Muscle layer of duodenum (tissue), 2 donors: ENCODE measurements at regions not wholly inside any gene's neighbourhood (a gene's known extent, or its start where the extent isn't known, plus 50 kb on each side); places are given as distances from the start of the nearest gene placed in this dataset.

Source experiments
- H3K27ac ChIP-seq: one replicate; pipeline ENCODE4 v1.7.0; 2013; ENCODE audit warnings: mild to moderate bottlenecking, low read length
- H3K27me3 ChIP-seq: one replicate; pipeline ENCODE4 v1.7.0; 2013; ENCODE audit warnings: low read depth, mild to moderate bottlenecking, control low read depth, low read length
- H3K36me3 ChIP-seq, 2 donors: one replicate each; pipeline ENCODE4 v1.7.0; 2013; ENCODE audit warnings: low read length in 2 of 2, control low read depth in 1 of 2, mild to moderate bottlenecking in 1 of 2; ENCODE audit not compliant: insufficient read depth in 2 of 2, control insufficient read depth in 1 of 2
- H3K4me1 ChIP-seq, 2 donors: one replicate each; pipeline ENCODE4 v1.7.0; 2013; ENCODE audit warnings: low read length in 2 of 2, mild to moderate bottlenecking in 2 of 2, control low read depth in 1 of 2, moderate library complexity in 1 of 2; ENCODE audit not compliant: insufficient read depth in 2 of 2, control insufficient read depth in 1 of 2
- H3K4me3 ChIP-seq, 2 donors: one replicate each; pipeline ENCODE4 v1.7.0; 2013; ENCODE audit warnings: low read length in 2 of 2, low read depth in 1 of 2, mild to moderate bottlenecking in 1 of 2
- H3K9me3 ChIP-seq, 2 donors: one replicate each; pipeline ENCODE4 v1.7.0; 2013; ENCODE audit warnings: low read length in 2 of 2, control low read depth in 1 of 2, mild to moderate bottlenecking in 1 of 2; ENCODE audit not compliant: control insufficient read depth in 1 of 2
- donor health status: healthy.

GRCh38 chr7:12764458-12764891 lies 77.0 kb downstream of the ARL4A start:
- Histone ChIP-seq H3K4me1 (no peaks in the 10 kb centered on the region), H3K27ac (no peak overlapping the region), H3K27me3 (no peaks in the 10 kb centered on the region), H3K36me3 (no peaks in the 10 kb centered on the region), H3K9me3 (no peaks in the 10 kb centered on the region), H3K4me3 (no peak overlapping the region)

GRCh38 chr7:12765431-12766100 lies 78.1 kb downstream of the ARL4A start:
- Histone ChIP-seq H3K4me3 (no peak overlapping the region), H3K27me3 (no peaks in the 10 kb centered on the region), H3K36me3 (no peaks in the 10 kb centered on the region), H3K9me3 (no peaks in the 10 kb centered on the region), H3K4me1 (peaks cover 0 to 9% of the 10 kb centered on the region in 2 donors), H3K27ac (no peak overlapping the region)

DNA sequence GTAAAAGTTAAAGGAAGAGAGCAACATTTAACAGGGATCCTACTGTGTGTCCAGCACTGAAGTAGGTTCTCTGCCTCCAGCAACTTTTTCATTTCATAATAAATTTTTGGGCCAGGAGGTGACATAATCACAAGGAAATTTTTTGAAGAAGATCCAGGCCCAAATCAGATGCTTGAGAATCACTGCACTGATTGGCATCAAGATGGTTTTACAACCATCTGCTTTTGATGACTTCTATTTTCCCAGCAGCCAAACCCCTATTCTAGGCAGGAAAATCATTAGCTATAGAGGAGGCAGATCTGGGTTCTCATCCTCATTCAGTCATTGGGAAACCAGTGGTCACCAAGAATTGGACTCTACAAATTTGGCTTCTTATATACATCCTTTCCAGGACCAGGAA lies 79.0 kb downstream of the ARL4A start:
- no peaks in the 10 kb centered on the region for H3K27me3 ChIP-seq
- no peaks in the 10 kb centered on the region for H3K9me3 ChIP-seq
- H3K4me1 ChIP-seq: peaks cover 0 to 18% of the 10 kb centered on the region in 2 donors
- H3K27ac ChIP-seq: no peak overlapping the region
- H3K36me3 ChIP-seq: no peaks in the 10 kb centered on the region
- H3K4me3 ChIP-seq: no peak overlapping the region

- no peaks in the 10 kb centered on the region for H3K9me3 ChIP-seq
- no peak overlapping the region for H3K4me3 ChIP-seq
- peaks cover 0 to 22% of the 10 kb centered on the region in 2 donors for H3K4me1 ChIP-seq
- H3K27ac ChIP-seq: no peak overlapping the region
- no peaks in the 10 kb centered on the region for H3K27me3 ChIP-seq
- no peaks in the 10 kb centered on the region for H3K36me3 ChIP-seq
These were observed 81.5 kb downstream of the ARL4A start for GRCh38 chr7:12768948-12769347.

GRCh38 chr7:12769444-12769843 lies 82.0 kb downstream of the ARL4A start:
- H3K27me3 ChIP-seq: no peaks in the 10 kb centered on the region
- H3K27ac ChIP-seq: no peak overlapping the region
- no peak overlapping the region for H3K4me3 ChIP-seq
- peaks cover 0 to 22% of the 10 kb centered on the region in 2 donors for H3K4me1 ChIP-seq
- H3K9me3 ChIP-seq: no peaks in the 10 kb centered on the region
- no peaks in the 10 kb centered on the region for H3K36me3 ChIP-seq

- Histone ChIP-seq H3K27ac (no peak overlapping the region), H3K9me3 (no peaks in the 10 kb centered on the region), H3K36me3 (no peaks in the 10 kb centered on the region), H3K4me3 (peak overlapping the region in 1 of 2 donors; percentile 9), H3K4me1 (peaks cover 0 to 22% of the 10 kb centered on the region in 2 donors), H3K27me3 (no peaks in the 10 kb centered on the region)
These were observed 83.0 kb downstream of the ARL4A start for GRCh38 chr7:12770227-12770975.

DNA sequence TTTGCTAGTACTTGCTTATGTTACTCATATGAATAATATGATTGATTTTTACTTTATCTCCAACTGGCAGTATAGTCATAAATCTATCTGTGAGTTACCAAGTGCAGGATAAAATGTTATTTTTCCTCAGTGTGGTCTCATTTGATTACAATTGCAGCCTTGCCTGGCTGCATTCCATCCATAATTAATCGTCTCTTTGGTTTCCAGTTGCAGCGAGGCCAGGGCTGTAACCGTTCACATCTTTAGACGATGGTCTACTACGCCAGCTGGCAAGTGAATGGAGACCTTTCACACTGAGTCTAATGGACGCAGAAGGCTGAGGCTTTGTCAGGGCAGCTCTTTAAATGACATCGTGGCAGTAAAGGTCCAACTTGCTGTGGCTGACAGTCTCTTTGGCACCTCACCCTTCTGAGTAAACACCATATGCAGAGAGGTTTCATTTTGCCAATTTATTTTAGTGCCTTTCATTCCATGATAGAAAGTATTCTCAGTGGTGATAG lies 84.0 kb downstream of the ARL4A start:
- no peak overlapping the region for H3K27ac ChIP-seq
- H3K4me3 ChIP-seq: peak overlapping the region; percentile 9 to 22
- H3K27me3 ChIP-seq: no peaks in the 10 kb centered on the region
- H3K36me3 ChIP-seq: no peaks in the 10 kb centered on the region
- no peaks in the 10 kb centered on the region for H3K9me3 ChIP-seq
- H3K4me1 ChIP-seq: peaks cover 0 to 22% of the 10 kb centered on the region in 2 donors

GRCh38 chr7:12772768-12773167 lies 85.3 kb downstream of the ARL4A start:
- peaks cover 0 to 22% of the 10 kb centered on the region in 2 donors for H3K4me1 ChIP-seq
- no peaks in the 10 kb centered on the region for H3K9me3 ChIP-seq
- H3K36me3 ChIP-seq: no peaks in the 10 kb centered on the region
- H3K4me3 ChIP-seq: no peak overlapping the region
- H3K27me3 ChIP-seq: no peaks in the 10 kb centered on the region
- H3K27ac ChIP-seq: no peak overlapping the region

DNA sequence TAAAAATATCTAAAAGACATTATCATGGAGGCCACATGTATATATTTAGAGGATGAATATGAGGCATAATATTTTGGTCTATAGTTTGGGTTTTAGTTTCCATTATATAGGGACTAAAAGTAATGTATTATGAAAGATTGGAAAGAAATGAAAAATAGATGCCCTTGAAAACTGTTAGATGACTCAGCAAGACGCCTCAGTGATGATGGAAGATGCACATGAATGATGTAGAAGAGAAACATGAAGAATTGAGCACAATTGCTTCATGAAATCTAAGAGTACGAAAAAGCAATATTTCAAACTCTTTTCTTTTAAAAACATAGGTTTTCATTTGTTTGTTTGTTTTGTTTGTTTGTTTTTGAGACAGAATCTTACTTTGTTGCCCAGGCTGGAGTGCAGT lies 89.8 kb downstream of the ARL4A start:
- H3K27ac ChIP-seq: no peak overlapping the region
- no peaks in the 10 kb centered on the region for H3K9me3 ChIP-seq
- no peaks in the 10 kb centered on the region for H3K36me3 ChIP-seq
- no peaks in the 10 kb centered on the region for H3K27me3 ChIP-seq
- H3K4me1 ChIP-seq: no peaks in the 10 kb centered on the region
- H3K4me3 ChIP-seq: no peak overlapping the region

DNA sequence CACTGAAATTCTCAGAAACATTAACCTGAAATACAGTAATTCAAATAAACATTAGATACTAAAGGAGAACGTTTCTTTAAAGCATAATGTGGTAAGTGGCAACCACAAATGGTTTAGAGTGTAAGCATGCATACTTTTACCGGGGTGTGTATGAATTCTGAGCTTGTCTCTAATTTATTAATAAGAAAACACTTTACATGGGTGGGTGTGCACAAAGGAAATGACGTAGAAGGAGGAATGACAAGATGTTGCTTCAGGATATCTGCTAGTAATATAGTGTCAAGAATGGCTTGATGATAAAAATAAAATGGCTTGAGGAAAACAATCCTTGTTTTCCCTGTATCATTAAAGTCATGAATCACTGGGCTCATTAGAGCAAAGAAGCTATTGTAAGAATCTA lies 92.5 kb downstream of the ARL4A start:
- no peak overlapping the region for H3K27ac ChIP-seq
- H3K36me3 ChIP-seq: no peaks in the 10 kb centered on the region
- no peak overlapping the region for H3K4me3 ChIP-seq
- no peaks in the 10 kb centered on the region for H3K4me1 ChIP-seq
- no peaks in the 10 kb centered on the region for H3K9me3 ChIP-seq
- no peaks in the 10 kb centered on the region for H3K27me3 ChIP-seq

DNA sequence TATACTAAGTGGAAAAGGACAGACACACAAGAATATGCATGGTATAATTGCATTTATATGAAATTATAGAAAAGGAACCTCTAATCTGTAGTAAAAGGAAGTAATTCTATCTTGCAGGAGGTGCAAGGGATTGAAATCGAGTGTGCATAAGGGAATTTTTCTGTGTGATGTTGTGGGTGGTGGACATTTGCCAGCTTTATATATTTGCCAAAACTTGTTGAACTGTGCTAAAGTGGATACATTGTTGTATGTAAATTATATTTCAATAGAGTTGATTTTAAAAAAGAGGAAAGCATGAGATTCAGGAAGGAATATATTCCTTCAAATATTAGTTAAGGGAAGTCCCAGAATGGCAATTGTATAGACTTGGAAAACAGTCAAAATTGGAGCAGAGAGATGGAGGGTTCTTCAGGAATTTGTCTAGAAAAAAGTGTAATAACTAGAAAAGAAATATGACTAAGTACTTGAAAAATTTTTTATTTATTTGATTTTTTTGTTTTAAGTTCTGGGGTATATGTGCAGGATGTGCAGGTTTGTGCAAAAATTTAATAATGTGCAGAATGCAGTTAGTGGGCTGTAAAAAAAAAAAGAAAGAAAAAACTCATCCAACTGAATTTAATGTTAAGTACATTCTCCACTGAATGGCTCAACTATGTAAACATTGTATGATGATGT lies 96.1 kb downstream of the ARL4A start:
- Histone ChIP-seq H3K27ac (no peak overlapping the region), H3K9me3 (no peaks in the 10 kb centered on the region), H3K4me3 (no peak overlapping the region), H3K4me1 (no peaks in the 10 kb centered on the region), H3K36me3 (no peaks in the 10 kb centered on the region), H3K27me3 (no peaks in the 10 kb centered on the region)
